ENCODE measurements at regions not wholly inside any gene's neighbourhood (a gene's known extent, or its start where the extent isn't known, plus 50 kb on each side); places are given as distances from the start of the nearest gene placed in this dataset.

DNA sequence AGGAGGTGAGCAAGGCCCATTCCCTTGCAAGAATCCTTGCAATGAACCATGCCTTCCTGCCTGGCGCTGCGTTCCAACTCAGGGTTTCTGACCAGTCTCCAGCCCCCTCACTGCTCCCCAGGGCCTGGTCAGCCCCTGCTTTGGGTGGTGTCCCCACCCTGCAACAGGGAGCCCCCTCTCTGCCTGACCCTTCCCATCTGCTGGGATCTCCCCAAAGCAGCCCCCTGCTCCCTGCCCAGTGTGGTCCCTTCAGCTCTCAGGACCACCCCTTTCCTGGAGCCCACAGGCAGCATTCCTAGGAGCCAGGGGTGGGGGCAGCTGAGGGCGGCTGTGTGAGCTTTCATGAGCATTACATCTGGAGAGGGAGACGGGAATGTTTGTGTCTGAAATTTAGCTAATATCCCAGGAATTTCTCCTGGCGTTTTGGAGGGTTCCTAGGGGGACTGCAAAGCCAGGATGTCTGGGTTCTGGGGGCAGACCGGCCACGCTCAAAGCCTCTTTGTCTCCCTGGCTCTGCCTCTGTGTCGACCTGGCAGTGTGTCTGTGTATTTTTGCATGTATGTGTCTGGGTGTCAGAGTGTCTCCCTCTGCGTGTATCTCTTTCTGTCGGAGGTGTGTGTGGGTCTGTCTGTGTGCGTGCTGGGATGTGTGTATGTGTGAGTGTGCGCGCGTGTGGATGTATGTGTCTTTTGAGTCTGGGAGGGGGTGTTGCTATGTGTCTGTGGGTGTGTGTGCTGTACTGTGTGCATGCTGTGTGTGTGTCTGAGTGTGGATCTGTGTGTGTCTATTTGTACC, 300.5 kb upstream of the ZMIZ1 start:
- no peak for DNase-seq (ENCODE audit: low read depth, low spot score)
- H3K4me2 ChIP-seq (ENCODE audit: low read length) = no peak overlapping the region
- no peaks in the 10 kb centered on the region for H3K79me2 ChIP-seq (ENCODE audit: insufficient read depth, low read length)
- BruUV-seq (replicated peaks) = no TSS peak
- ChIA-PET POLR2A (no interaction called here), RAD21 (ENCODE audit: low non-redundant PET in 1 of 2, low total read pairs in 2 of 2, uncharacterized antibody in 2 of 2, unreplicated experiment in 2 of 2) (no interaction called here), CTCF (no interaction called here)
- TF ChIP-seq SP1 (IDR thresholded peaks at IDR 0.05; ENCODE audit: low read depth) (no peak), EZH2phosphoT487 (IDR thresholded peaks at IDR 0.05; ENCODE audit: borderline replicate concordance) (no peak), EGR1 (IDR thresholded peaks at IDR 0.05; ENCODE audit: low read depth) (no peak), ZNF274 (IDR thresholded peaks at IDR 0.05; ENCODE audit: low read depth, low read length) (no peak)
- H3K9me2 ChIP-seq (ENCODE audit: insufficient read depth) = no peaks in the 10 kb centered on the region
- no peaks in the 10 kb centered on the region for H3K27me3 ChIP-seq (ENCODE audit: insufficient read depth, low read length)
- no peaks in the 10 kb centered on the region for H3K36me3 ChIP-seq (ENCODE audit: control insufficient read depth in 1 of 2, insufficient read depth in 2 of 2, low read length in 2 of 2)
- H3K4me3 ChIP-seq (replicated peaks in 1 of 2; ENCODE audit: low read depth in 1 of 2, low read length in 2 of 2) = no peak overlapping the region
- H2AFZ ChIP-seq (ENCODE audit: low read depth, low read length, poor library complexity, severe bottlenecking) = no peak overlapping the region
- no peak overlapping the region for H3K9ac ChIP-seq (ENCODE audit: low read length)
- intact Hi-C loops (cut with micrococcal nuclease) = no loop called here
- no peaks in the 10 kb centered on the region for H4K20me1 ChIP-seq (ENCODE audit: insufficient read depth)
- no peak for ATAC-seq
- H3K9me3 ChIP-seq (ENCODE audit: control insufficient read depth in 1 of 2, insufficient read depth in 1 of 2, low read depth in 1 of 2, low read length in 2 of 2) = no peaks in the 10 kb centered on the region
- H3K4me1 ChIP-seq (ENCODE audit: control insufficient read depth in 1 of 2, insufficient read depth in 2 of 2, low read length in 2 of 2) = no peaks in the 10 kb centered on the region
- H3K27ac ChIP-seq (ENCODE audit: low read depth, low read length) = no peak overlapping the region

DNA sequence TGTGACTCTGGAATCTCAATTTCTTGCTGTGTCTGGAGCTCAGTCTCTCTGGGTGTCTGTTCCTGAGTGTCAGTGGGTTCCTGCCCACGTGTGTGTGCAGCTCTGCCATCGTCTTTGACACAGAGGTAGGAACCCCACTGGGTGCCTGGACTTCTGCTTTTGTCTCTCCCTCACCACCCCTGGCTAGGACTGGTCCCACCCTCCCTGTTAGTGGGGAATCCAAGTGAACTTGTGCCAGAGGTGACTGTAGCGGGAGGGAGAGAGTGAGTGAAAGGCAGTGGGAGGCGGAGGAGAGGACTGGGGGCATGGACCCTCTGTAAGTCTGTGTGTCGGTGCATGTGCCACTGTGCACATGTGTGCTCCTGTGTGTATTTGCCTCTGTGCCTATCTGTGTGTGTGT, 299.9 kb upstream of the ZMIZ1 start:
- intact Hi-C loops (cut with micrococcal nuclease) = no loop called here

More for the DNA sequence above, 299.9 kb upstream of the ZMIZ1 start:
- Histone ChIP-seq H4K20me1 (ENCODE audit: insufficient read depth) (no peaks in the 10 kb centered on the region), H3K9me2 (ENCODE audit: insufficient read depth) (no peaks in the 10 kb centered on the region), H3K36me3 (ENCODE audit: control insufficient read depth in 1 of 2, insufficient read depth in 2 of 2, low read length in 2 of 2) (no peaks in the 10 kb centered on the region), H3K27ac (ENCODE audit: low read depth, low read length) (no peak overlapping the region), H3K27me3 (ENCODE audit: insufficient read depth, low read length) (no peaks in the 10 kb centered on the region), H2AFZ (ENCODE audit: low read depth, low read length, poor library complexity, severe bottlenecking) (no peak overlapping the region), H3K9ac (ENCODE audit: low read length) (no peak overlapping the region), H3K4me1 (ENCODE audit: control insufficient read depth in 1 of 2, insufficient read depth in 2 of 2, low read length in 2 of 2) (no peaks in the 10 kb centered on the region), H3K4me3 (replicated peaks in 1 of 2; ENCODE audit: low read depth in 1 of 2, low read length in 2 of 2) (no peak overlapping the region), H3K9me3 (ENCODE audit: control insufficient read depth in 1 of 2, insufficient read depth in 1 of 2, low read depth in 1 of 2, low read length in 2 of 2) (no peaks in the 10 kb centered on the region), H3K4me2 (ENCODE audit: low read length) (no peak overlapping the region), H3K79me2 (ENCODE audit: insufficient read depth, low read length) (no peaks in the 10 kb centered on the region)
- DNase-seq (ENCODE audit: low read depth, low spot score) (no peak), ATAC-seq (no peak)
- ChIA-PET CTCF (no interaction called here), POLR2A (no interaction called here), RAD21 (ENCODE audit: low non-redundant PET in 1 of 2, low total read pairs in 2 of 2, uncharacterized antibody in 2 of 2, unreplicated experiment in 2 of 2) (no interaction called here)
- no TSS peak for BruUV-seq (replicated peaks)
- TF ChIP-seq, protein P1, sequence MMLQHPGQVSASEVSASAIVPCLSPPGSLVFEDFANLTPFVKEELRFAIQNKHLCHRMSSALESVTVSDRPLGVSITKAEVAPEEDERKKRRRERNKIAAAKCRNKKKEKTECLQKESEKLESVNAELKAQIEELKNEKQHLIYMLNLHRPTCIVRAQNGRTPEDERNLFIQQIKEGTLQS (IDR thresholded peaks at IDR 0.05) = no peak
- TF ChIP-seq FOSL1 (IDR thresholded peaks at IDR 0.05; ENCODE audit: low read depth) = no peak

All from HCT116 (cell line).